H1 (cell line): ENCODE measurements at regions not wholly inside any gene's neighbourhood (a gene's known extent, or its start where the extent isn't known, plus 50 kb on each side); places are given as distances from the start of the nearest gene placed in this dataset.

Experiments used
- BACH1 ChIP-seq: IDR thresholded peaks from 2 replicates; pipeline ENCODE4 v1.6.1; 2012; ENCODE audit warnings: low read length, improper control_type of control experiment
- BRCA1 ChIP-seq: IDR thresholded peaks from 2 replicates; pipeline ENCODE4 v1.6.1; 2012; ENCODE audit warnings: low read depth, low read length, improper control_type of control experiment
- EGR1 ChIP-seq: IDR thresholded peaks from 2 replicates; pipeline ENCODE4 v1.6.1; 2011; ENCODE audit warnings: low read depth, low read length, borderline replicate concordance
- EZH2 ChIP-seq: fragments of 200-600 bp; sonication (generic); IDR thresholded peaks from 2 replicates; pipeline ENCODE4 v1.7.1; 2012; ENCODE audit warnings: low read depth, mild to moderate bottlenecking, moderate library complexity, low read length, inconsistent platforms; ENCODE audit not compliant: severe bottlenecking
- GTF2F1 ChIP-seq: IDR thresholded peaks from 2 replicates; pipeline ENCODE4 v1.6.1; 2012; ENCODE audit warnings: low read depth, low read length, improper control_type of control experiment, borderline replicate concordance
- HDAC2 ChIP-seq, 2 experiments: fragments of 300-600 bp in 1 of 2; sonication (generic) in 1 of 2; IDR thresholded peaks; 2 replicates each; pipeline ENCODE4 v1.6.1; 2011 to 2012; ENCODE audit warnings: low read depth in 2 of 2, low read length in 2 of 2, mild to moderate bottlenecking in 2 of 2, moderate library complexity in 2 of 2, borderline replicate concordance in 1 of 2, inconsistent platforms in 1 of 2
- HDAC6 ChIP-seq: IDR thresholded peaks from one replicate; pipeline ENCODE4 v1.7.1; 2012; ENCODE audit warnings: low read depth, mild to moderate bottlenecking, inconsistent platforms, low read length, moderate library complexity
- JUN ChIP-seq: IDR thresholded peaks from 2 replicates; pipeline ENCODE4 v1.6.1; 2011; ENCODE audit warnings: low read depth, mild to moderate bottlenecking, improper control_type of control experiment, low read length
- JUND ChIP-seq: IDR thresholded peaks from 2 replicates; pipeline ENCODE4 v1.6.1; 2011; ENCODE audit warnings: mild to moderate bottlenecking, improper control_type of control experiment, low read length
- MAFK ChIP-seq: IDR thresholded peaks from 2 replicates; pipeline ENCODE4 v1.6.1; 2012; ENCODE audit warnings: low read depth, mild to moderate bottlenecking, improper control_type of control experiment, low read length
- POU5F1 ChIP-seq: IDR thresholded peaks from 2 replicates; pipeline ENCODE4 v1.6.1; 2011; ENCODE audit warnings: low read depth, mild to moderate bottlenecking, low read length, moderate library complexity
- RAD21 ChIP-seq, 2 experiments: IDR thresholded peaks in 1 of 2; conservative IDR thresholded peaks in 1 of 2; 2 replicates each; pipeline ENCODE4 v1.6.1; 2011; ENCODE audit warnings: low read depth in 2 of 2, low read length in 2 of 2, improper control_type of control experiment in 1 of 2, inconsistent platforms in 1 of 2, mild to moderate bottlenecking in 1 of 2, moderate library complexity in 1 of 2
- RBBP5 ChIP-seq: IDR thresholded peaks from 2 replicates; pipeline ENCODE4 v1.7.1; 2012; ENCODE audit warnings: low read depth, mild to moderate bottlenecking, inconsistent platforms, low read length, moderate library complexity, borderline replicate concordance
- RFX5 ChIP-seq: IDR thresholded peaks from 2 replicates; pipeline ENCODE4 v1.6.1; 2011; ENCODE audit warnings: low read depth, low read length, improper control_type of control experiment, borderline replicate concordance
- RXRA ChIP-seq: IDR thresholded peaks from 2 replicates; pipeline ENCODE4 v1.6.1; 2011; ENCODE audit warnings: low read depth, mild to moderate bottlenecking, low read length, moderate library complexity; ENCODE audit not compliant: insufficient read depth
- SAP30 ChIP-seq: fragments of 300-600 bp; sonication (generic); IDR thresholded peaks from 2 replicates; pipeline ENCODE4 v1.7.1; 2012; ENCODE audit warnings: low read length, moderate library complexity, mild to moderate bottlenecking, inconsistent platforms; ENCODE audit not compliant: insufficient read depth, insufficient replicate concordance
- SP2 ChIP-seq: IDR thresholded peaks from 2 replicates; pipeline ENCODE4 v1.6.1; 2012; ENCODE audit warnings: mild to moderate bottlenecking, low read length, inconsistent platforms
- SP4 ChIP-seq: IDR thresholded peaks from 2 replicates; pipeline ENCODE4 v1.6.1; 2012; ENCODE audit warnings: low read length, inconsistent platforms
- SUZ12 ChIP-seq: fragments of 200-600 bp; sonication (generic); IDR thresholded peaks from 2 replicates; pipeline ENCODE4 v1.6.1; 2012; ENCODE audit warnings: mild to moderate bottlenecking, inconsistent platforms, low read length, moderate library complexity, mixed read lengths
- TEAD4 ChIP-seq: IDR thresholded peaks from 2 replicates; pipeline ENCODE4 v1.6.1; 2012; ENCODE audit warnings: low read depth, low read length, inconsistent platforms, mixed read lengths
- TF ChIP-seq, protein P1 (sequence below), 3 experiments: IDR thresholded peaks; 1 replicate in 2 of 3; 2 replicates in 1 of 3; pipeline versions ENCODE4 v1.5.1 to v1.6.1; 2011; ENCODE audit warnings: low read length in 3 of 3, mild to moderate bottlenecking in 3 of 3, inconsistent platforms in 2 of 3, low read depth in 1 of 3, moderate library complexity in 1 of 3; ENCODE audit not compliant: insufficient read depth in 1 of 3; ENCODE audit errors: control extremely low read depth in 1 of 3
- TF ChIP-seq, protein P2 (sequence below): IDR thresholded peaks from 2 replicates; pipeline ENCODE4 v1.6.1; 2012; ENCODE audit warnings: inconsistent platforms

DNA sequence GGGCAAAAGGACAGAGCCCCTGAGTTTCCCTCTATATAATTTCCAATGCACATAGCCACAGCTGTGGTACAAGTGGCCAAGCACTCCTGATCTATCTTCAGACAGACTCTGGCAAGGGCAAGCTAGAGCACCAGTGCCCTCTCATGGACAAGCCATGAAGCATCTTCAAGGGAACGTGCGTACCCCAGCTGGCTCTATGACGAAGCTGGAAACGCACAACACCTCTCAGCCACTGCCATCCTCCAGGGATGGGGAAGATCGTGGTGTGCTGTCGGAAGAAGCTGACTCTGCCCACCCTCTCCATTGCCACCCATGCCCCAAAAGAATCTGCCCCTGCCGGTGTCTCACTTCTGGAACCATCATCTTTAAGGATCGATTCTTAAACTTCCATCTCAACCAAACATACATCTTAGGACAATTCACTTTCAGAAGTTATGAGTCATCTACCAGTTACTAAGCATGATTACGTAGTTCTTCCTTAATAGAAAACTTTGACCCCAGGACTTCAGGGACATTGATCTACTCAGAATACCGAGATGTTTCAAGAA is 482.9 kb downstream of the AGTPBP1 start (continued):
- no peak for TF ChIP-seq HDAC2 (IDR thresholded peaks at IDR 0.05; ENCODE audit: borderline replicate concordance in 1 of 2, low read depth in 2 of 2, low read length in 2 of 2)
- TF ChIP-seq RAD21 (IDR thresholded peaks at IDR 0.05 in 1 of 2, conservative IDR thresholded peaks at IDR 0.05 in 1 of 2; ENCODE audit: low read depth in 2 of 2, low read length in 2 of 2), result peak; percentile 98 to 99
- no peak for TF ChIP-seq SP2
- TF ChIP-seq SP4, result no peak
- no peak for TF ChIP-seq POU5F1
- no peak for TF ChIP-seq RFX5
- no peak for TF ChIP-seq BRCA1
- no peak for TF ChIP-seq JUN
- no peak for TF ChIP-seq GTF2F1
- no peak for TF ChIP-seq EGR1
- TF ChIP-seq JUND, result no peak
- TF ChIP-seq EZH2, result no peak
- no peak for TF ChIP-seq TEAD4
- TF ChIP-seq, protein P1, sequence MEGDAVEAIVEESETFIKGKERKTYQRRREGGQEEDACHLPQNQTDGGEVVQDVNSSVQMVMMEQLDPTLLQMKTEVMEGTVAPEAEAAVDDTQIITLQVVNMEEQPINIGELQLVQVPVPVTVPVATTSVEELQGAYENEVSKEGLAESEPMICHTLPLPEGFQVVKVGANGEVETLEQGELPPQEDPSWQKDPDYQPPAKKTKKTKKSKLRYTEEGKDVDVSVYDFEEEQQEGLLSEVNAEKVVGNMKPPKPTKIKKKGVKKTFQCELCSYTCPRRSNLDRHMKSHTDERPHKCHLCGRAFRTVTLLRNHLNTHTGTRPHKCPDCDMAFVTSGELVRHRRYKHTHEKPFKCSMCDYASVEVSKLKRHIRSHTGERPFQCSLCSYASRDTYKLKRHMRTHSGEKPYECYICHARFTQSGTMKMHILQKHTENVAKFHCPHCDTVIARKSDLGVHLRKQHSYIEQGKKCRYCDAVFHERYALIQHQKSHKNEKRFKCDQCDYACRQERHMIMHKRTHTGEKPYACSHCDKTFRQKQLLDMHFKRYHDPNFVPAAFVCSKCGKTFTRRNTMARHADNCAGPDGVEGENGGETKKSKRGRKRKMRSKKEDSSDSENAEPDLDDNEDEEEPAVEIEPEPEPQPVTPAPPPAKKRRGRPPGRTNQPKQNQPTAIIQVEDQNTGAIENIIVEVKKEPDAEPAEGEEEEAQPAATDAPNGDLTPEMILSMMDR (IDR thresholded peaks at IDR 0.05; ENCODE audit: control extremely low read depth in 1 of 3, insufficient read depth in 1 of 3, low read depth in 1 of 3, low read length in 3 of 3), result peak; percentile 87 to 98 (median 91)
- no peak for TF ChIP-seq HDAC6
- TF ChIP-seq BACH1, result no peak
- TF ChIP-seq RXRA, result no peak
- TF ChIP-seq MAFK, result no peak
- TF ChIP-seq SUZ12, result no peak
- TF ChIP-seq, protein P2, sequence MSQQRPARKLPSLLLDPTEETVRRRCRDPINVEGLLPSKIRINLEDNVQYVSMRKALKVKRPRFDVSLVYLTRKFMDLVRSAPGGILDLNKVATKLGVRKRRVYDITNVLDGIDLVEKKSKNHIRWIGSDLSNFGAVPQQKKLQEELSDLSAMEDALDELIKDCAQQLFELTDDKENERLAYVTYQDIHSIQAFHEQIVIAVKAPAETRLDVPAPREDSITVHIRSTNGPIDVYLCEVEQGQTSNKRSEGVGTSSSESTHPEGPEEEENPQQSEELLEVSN, result no peak
- TF ChIP-seq RBBP5, result no peak
- no peak for TF ChIP-seq SAP30
